K562 (cell line): ENCODE measurements at regions not wholly inside any gene's neighbourhood (a gene's known extent, or its start where the extent isn't known, plus 50 kb on each side); places are given as distances from the start of the nearest gene placed in this dataset.

Source experiments
- ATAC-seq: fragments of 200-7000 bp; cut with Tn5 transposase; 3 replicates; pipeline ENCODE4 v1.9.1; 2020; ENCODE audit warnings: moderate library complexity
- BruUV-seq: library from RNA; stranded (reverse); fragments of 400-500 nt; replicated peaks from 2 replicates; lab custom pipeline; 2021; lab: Mats Ljungman, UMichigan
- CTCF ChIA-PET: fragments of 300-600 bp; formaldehyde crosslinking; extraction: SDS; loops from one replicate; lab custom pipeline; 2021; ENCODE audit warnings: low intra/inter-chr PET ratio; lab: Yijun Ruan, JAX
- POLR2A ChIA-PET: fragments of 300-600, 350-650 bp; sonication (Branson Sonifier 250); formaldehyde crosslinking; extraction: SDS; loops from one replicate; lab custom pipeline; 2021; ENCODE audit warnings: antibody characterized with exemption, inconsistent platforms; lab: Yijun Ruan, JAX
- DNase-seq, 4 experiments: peaks; one replicate each; pipeline versions ENCODE4 v3.0.0 to v3.0.0-alpha.2; 2011 to 2018; ENCODE audit warnings: low spot score in 3 of 4, mixed read lengths in 3 of 4; ENCODE audit errors: extremely low read depth in 1 of 4
- FAIRE-seq: peaks from 2 replicates; lab custom pipeline; 2011; peaks lifted over from hg19 to GRCh38; lab: Jason Lieb, UNC
- H2AFZ ChIP-seq: 2 replicates; pipeline ENCODE4 v1.6.0; 2011; ENCODE audit warnings: low read depth, low read length, control low read depth, inconsistent platforms
- H3K27ac ChIP-seq: fragments of 200-600 bp; 3 replicates; pipeline ENCODE4 v1.8.0; 2011; ENCODE audit warnings: low read depth, mild to moderate bottlenecking, control low read depth, inconsistent platforms, low read length, moderate library complexity, mixed read lengths; ENCODE audit errors: extremely low read depth
- H3K27me3 ChIP-seq, 2 experiments: fragments of 300-600 bp in 1 of 2; 2 replicates in 1 of 2; 3 replicates in 1 of 2; pipeline versions ENCODE4 v1.6.0 to v1.8.0; 2011; ENCODE audit warnings: inconsistent platforms in 2 of 2, low read length in 2 of 2, mild to moderate bottlenecking in 1 of 2, mixed read lengths in 1 of 2, moderate library complexity in 1 of 2; ENCODE audit not compliant: control insufficient read depth in 2 of 2, insufficient read depth in 2 of 2
- H3K36me3 ChIP-seq: fragments of 300-600 bp; 3 replicates; pipeline ENCODE4 v1.8.0; 2011; ENCODE audit warnings: mild to moderate bottlenecking, low read length, inconsistent platforms; ENCODE audit not compliant: control insufficient read depth, insufficient read depth
- H3K4me1 ChIP-seq, 2 experiments: fragments of 200-600 bp in 1 of 2; replicated peaks in 1 of 2; 2 replicates in 1 of 2; 3 replicates in 1 of 2; pipeline versions ENCODE4 v1.5.1 to v1.8.0; 2011; ENCODE audit warnings: inconsistent platforms in 2 of 2, low read length in 2 of 2, mild to moderate bottlenecking in 1 of 2, mixed read lengths in 1 of 2, moderate library complexity in 1 of 2; ENCODE audit not compliant: control insufficient read depth in 2 of 2, insufficient read depth in 2 of 2
- H3K4me2 ChIP-seq: 2 replicates; pipeline ENCODE4 v1.6.1; 2011; ENCODE audit warnings: low read length, control low read depth, inconsistent platforms, mixed read lengths; ENCODE audit not compliant: insufficient read depth
- H3K4me3 ChIP-seq: fragments of 200-600 bp; sonication (generic), shearing (Covaris generic); 2 replicates; pipeline ENCODE4 v1.5.1; 2016; ENCODE audit warnings: control low read depth, inconsistent platforms
- H3K79me2 ChIP-seq: fragments of 200-600 bp; 3 replicates; pipeline ENCODE4 v1.8.0; 2011; ENCODE audit warnings: low read length, inconsistent platforms; ENCODE audit not compliant: control insufficient read depth, insufficient read depth
- H3K9ac ChIP-seq, 2 experiments: 2 replicates each; pipeline versions ENCODE4 v1.6.0 to v1.6.1; 2011; ENCODE audit warnings: low read depth in 2 of 2, low read length in 2 of 2, control low read depth in 1 of 2, inconsistent platforms in 1 of 2, mild to moderate bottlenecking in 1 of 2, mixed read lengths in 1 of 2; ENCODE audit not compliant: insufficient read depth in 1 of 2
- H3K9me1 ChIP-seq: one replicate; pipeline ENCODE4 v1.6.0; 2011; ENCODE audit warnings: inconsistent platforms, mild to moderate bottlenecking, low read length, moderate library complexity; ENCODE audit not compliant: control insufficient read depth, insufficient read depth
- H3K9me3 ChIP-seq: replicated peaks from 2 replicates; pipeline ENCODE4 v1.5.1; 2011; ENCODE audit warnings: low read depth, low read length, inconsistent platforms; ENCODE audit not compliant: control insufficient read depth, insufficient read depth
- H4K20me1 ChIP-seq: replicated peaks from 2 replicates; pipeline ENCODE4 v1.6.1; 2011; ENCODE audit warnings: low read length, inconsistent platforms, mixed read lengths; ENCODE audit not compliant: control insufficient read depth, insufficient read depth
- EGR1 ChIP-seq: fragments of 450-650 bp; conservative IDR thresholded peaks from 2 replicates; pipeline ENCODE4 v1.6.1; 2017; ENCODE audit warnings: mild to moderate bottlenecking
- FIP1L1 ChIP-seq: fragments of 200-400 bp; formaldehyde crosslinking; IDR thresholded peaks from 2 replicates; pipeline ENCODE4 v1.6.1; 2018; ENCODE audit warnings: mild to moderate bottlenecking, low read depth, low read length; ENCODE audit not compliant: poor library complexity, severe bottlenecking
- GTF2E2 ChIP-seq: fragments of 200-800 bp; sonication (Bioruptor generic); IDR thresholded peaks from 2 replicates; pipeline ENCODE4 v1.6.1; 2016; ENCODE audit warnings: missing genetic modification characterization, missing compliant biosample characterization
- HNRNPK ChIP-seq: fragments of 200-400 bp; formaldehyde crosslinking; IDR thresholded peaks from one replicate; pipeline ENCODE4 v1.6.1; 2018; ENCODE audit warnings: mild to moderate bottlenecking, low read depth, low read length; ENCODE audit not compliant: poor library complexity, severe bottlenecking
- KDM5B ChIP-seq: fragments of 200-600 bp; sonication (generic); IDR thresholded peaks from 2 replicates; pipeline ENCODE4 v1.6.1; 2012; ENCODE audit warnings: low read depth, mild to moderate bottlenecking, moderate library complexity, low read length, control low read depth, inconsistent platforms; ENCODE audit not compliant: insufficient replicate concordance
- MEF2D ChIP-seq: conservative IDR thresholded peaks from 2 replicates; pipeline ENCODE4 v1.6.1; 2016; ENCODE audit warnings: low read depth, missing genetic modification characterization, missing compliant biosample characterization
- PRDM10 ChIP-seq: fragments of 450-650 bp; IDR thresholded peaks from 2 replicates; pipeline ENCODE4 v1.6.1; 2018; ENCODE audit not compliant: partially characterized antibody
- RNF2 ChIP-seq: sonication (generic); IDR thresholded peaks from 2 replicates; pipeline ENCODE4 v1.6.1; 2016
- SRSF1 ChIP-seq: fragments of 200-400 bp; formaldehyde crosslinking; IDR thresholded peaks from 2 replicates; pipeline ENCODE4 v1.6.1; 2017; ENCODE audit warnings: mild to moderate bottlenecking, low read depth, low read length, moderate library complexity
- STAG1 ChIP-seq: sonication (generic); formaldehyde crosslinking; IDR thresholded peaks from 2 replicates; pipeline ENCODE4 v1.5.0; 2020; ENCODE audit warnings: missing genetic modification reagents, borderline replicate concordance
- U2AF1 ChIP-seq: fragments of 200-400 bp; formaldehyde crosslinking; optimal IDR thresholded peaks from 2 replicates; pipeline ENCODE3; 2017; ENCODE audit warnings: mild to moderate bottlenecking, low read depth, low read length, moderate library complexity
- ZBED1 ChIP-seq: IDR thresholded peaks from 2 replicates; pipeline ENCODE4 v1.6.1; 2014
- ZFP30 ChIP-seq: fragments of 250-450 bp; sonication (Bioruptor Pico); IDR thresholded peaks from 2 replicates; pipeline ENCODE4 v1.8.0; 2022; ENCODE audit warnings: moderate library complexity, mild to moderate bottlenecking, inconsistent platforms, borderline replicate concordance
- ZNF551 ChIP-seq: fragments of 250-450 bp; sonication (Bioruptor Pico); IDR thresholded peaks from 2 replicates; pipeline ENCODE4 v1.5.0; 2021; ENCODE audit warnings: mild to moderate bottlenecking, moderate library complexity
- WGBS: fragments of 100-300 bp; shearing (Covaris generic); methylation state at CpG from one replicate; pipeline ENCODE4 v1.1.6; 2016; ENCODE audit warnings: low coverage, mixed read lengths; ENCODE audit not compliant: insufficient coverage; ENCODE audit errors: missing lambda C conversion rate; 5-methylcytosine and 5-hydroxymethylcytosine counted together
- in situ Hi-C: fragments of 300-500 bp; cut with MboI; formaldehyde crosslinking; loops from 4 replicates; pipeline ENCODE4 v1.15.0; 2018; ENCODE audit warnings: inconsistent platforms, mixed read lengths
- intact Hi-C: fragments of 100-400 bp; cut with micrococcal nuclease; formaldehyde crosslinking; loops from 2 replicates; pipeline ENCODE4 v1.14.2; 2022
- TF ChIP-seq, protein P1 (sequence below): sonication (generic); formaldehyde crosslinking; IDR thresholded peaks from 2 replicates; pipeline ENCODE4 v1.8.0; 2022; ENCODE audit warnings: mild to moderate bottlenecking, missing genetic modification reagents, borderline replicate concordance

DNA sequence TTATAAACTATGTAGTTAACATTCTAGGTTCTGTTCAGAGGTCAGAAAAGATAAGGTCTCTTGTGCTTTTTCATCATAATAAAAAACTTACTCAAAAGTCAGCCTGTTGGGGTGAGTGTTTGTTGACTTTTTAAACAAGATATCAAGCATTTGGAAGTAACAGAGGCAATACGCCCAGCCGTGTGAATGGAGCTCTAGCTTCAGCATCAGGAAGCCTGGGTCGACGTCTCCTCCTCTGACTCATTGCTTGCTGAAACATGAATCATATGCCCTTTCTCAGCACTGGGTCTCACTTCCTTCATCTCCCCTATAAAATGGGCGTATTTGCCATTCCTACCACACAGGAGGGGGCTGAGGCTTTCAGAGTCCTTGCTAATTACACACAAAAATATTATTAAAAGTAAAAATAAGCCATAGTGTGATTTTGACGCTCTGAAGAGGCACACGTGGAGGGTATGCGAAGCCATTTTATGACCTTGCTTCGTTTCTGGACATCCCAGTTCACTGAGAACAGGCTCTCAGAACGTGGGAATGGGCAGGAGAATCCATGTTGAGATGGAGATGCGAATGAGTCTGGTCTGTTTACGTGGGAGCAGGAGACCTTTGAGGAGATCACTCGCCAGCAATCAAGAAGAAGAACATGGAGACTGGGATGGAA is 220.8 kb upstream of the TPRG1 start:
- in situ Hi-C loops (loop anchor here (5.0 kb wide), 1 partner anchor 1209 kb away; no protein-coding TSS in a partner anchor), intact Hi-C loops (no loop called here)
- Histone ChIP-seq H3K9ac (no peak overlapping the region), H3K79me2 (no peaks in the 10 kb centered on the region), H3K27ac (no peak overlapping the region), H2AFZ (no peak overlapping the region), H3K4me1 (peaks cover 0 to 6% of the 10 kb centered on the region in 2 experiments; a peak in 2 of 5 replicates), H3K4me3 (no peak overlapping the region), H3K9me1 (no peaks in the 10 kb centered on the region), H3K36me3 (no peaks in the 10 kb centered on the region), H4K20me1 (no peaks in the 10 kb centered on the region), H3K9me3 (no peaks in the 10 kb centered on the region), H3K4me2 (no peak overlapping the region), H3K27me3 (no peaks in the 10 kb centered on the region)
- DNase-seq = peak in 1 of 4 experiments; percentile 6
- WGBS = under 1% methylated on average over 13 of the region's 13 CpGs
- FAIRE-seq = no peak
- CTCF ChIA-PET = no interaction called here
- ATAC-seq = no peak
- no peak for TF ChIP-seq EGR1
- no peak for TF ChIP-seq ZFP30 (CRISPR knock-in tag)
- no peak for TF ChIP-seq U2AF1
- no peak for TF ChIP-seq GTF2E2 (tag)
- TF ChIP-seq, protein P1, sequence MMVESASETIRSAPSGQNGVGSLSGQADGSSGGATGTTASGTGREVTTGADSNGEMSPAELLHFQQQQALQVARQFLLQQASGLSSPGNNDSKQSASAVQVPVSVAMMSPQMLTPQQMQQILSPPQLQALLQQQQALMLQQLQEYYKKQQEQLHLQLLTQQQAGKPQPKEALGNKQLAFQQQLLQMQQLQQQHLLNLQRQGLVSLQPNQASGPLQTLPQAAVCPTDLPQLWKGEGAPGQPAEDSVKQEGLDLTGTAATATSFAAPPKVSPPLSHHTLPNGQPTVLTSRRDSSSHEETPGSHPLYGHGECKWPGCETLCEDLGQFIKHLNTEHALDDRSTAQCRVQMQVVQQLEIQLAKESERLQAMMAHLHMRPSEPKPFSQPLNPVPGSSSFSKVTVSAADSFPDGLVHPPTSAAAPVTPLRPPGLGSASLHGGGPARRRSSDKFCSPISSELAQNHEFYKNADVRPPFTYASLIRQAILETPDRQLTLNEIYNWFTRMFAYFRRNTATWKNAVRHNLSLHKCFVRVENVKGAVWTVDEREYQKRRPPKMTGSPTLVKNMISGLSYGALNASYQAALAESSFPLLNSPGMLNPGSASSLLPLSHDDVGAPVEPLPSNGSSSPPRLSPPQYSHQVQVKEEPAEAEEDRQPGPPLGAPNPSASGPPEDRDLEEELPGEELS = no peak
- TF ChIP-seq STAG1 (CRISPR knock-in tag) = no peak
- no peak for TF ChIP-seq PRDM10
- TF ChIP-seq MEF2D (tag) = no peak
- TF ChIP-seq FIP1L1 = no peak
- TF ChIP-seq RNF2 = no peak
- no peak for TF ChIP-seq HNRNPK
- TF ChIP-seq KDM5B = no peak
- no peak for TF ChIP-seq ZBED1
- TF ChIP-seq ZNF551 (CRISPR knock-in tag) = no peak
- no peak for TF ChIP-seq SRSF1
- POLR2A ChIA-PET = interaction anchor here (0.6 kb wide), 1 partner anchor 1205 kb away, joined by 3 read pairs; no protein-coding TSS in a partner anchor
- BruUV-seq = no TSS peak
